Upper lobe of left lung (tissue), 6 donors: ENCODE measurements at regions not wholly inside any gene's neighbourhood (a gene's known extent, or its start where the extent isn't known, plus 50 kb on each side); places are given as distances from the start of the nearest gene placed in this dataset.

Experiments used
- ATAC-seq, 2 donors: fragments of 200-7000 bp; cut with Tn5 transposase; one replicate each; pipeline ENCODE4 v1.9.1; 2022; ENCODE audit warnings: mild to moderate bottlenecking in 2 of 2, moderate library complexity in 2 of 2; ENCODE audit not compliant: low FRiP score in 2 of 2
- DNase-seq, 2 donors: peaks; one replicate each; pipeline ENCODE4 v3.0.0-alpha.2; 2019 to 2020
- H3K27ac ChIP-seq, 4 donors: fragments of 200-600 bp; sonication (generic); one replicate each; pipeline ENCODE4 v1.5.1; 2016 to 2019
- H3K27me3 ChIP-seq, 4 donors: fragments of 200-600 bp; sonication (generic); one replicate each; pipeline ENCODE4 v1.5.1; 2017 to 2019
- H3K36me3 ChIP-seq, 4 donors: fragments of 200-600 bp; sonication (generic); one replicate each; pipeline ENCODE4 v1.5.1; 2016 to 2019
- H3K4me1 ChIP-seq, 4 donors: fragments of 200-600 bp; sonication (generic); one replicate each; pipeline ENCODE4 v1.5.1; 2018 to 2019
- H3K4me3 ChIP-seq, 4 donors: fragments of 200-600 bp; sonication (generic); one replicate each; pipeline ENCODE4 v1.5.1; 2017 to 2019; ENCODE audit warnings: mild to moderate bottlenecking in 2 of 4, moderate library complexity in 1 of 4
- H3K9me3 ChIP-seq, 4 donors: fragments of 200-600 bp; sonication (generic); one replicate each; pipeline ENCODE4 v1.5.1; 2018 to 2019
- CTCF ChIP-seq, 6 experiments: fragments of 450-650 bp in 4 of 6; fragments of 200-600 bp in 2 of 6; sonication (generic) in 2 of 6; IDR thresholded peaks; one replicate each; pipeline ENCODE4 v1.5.1; 2016 to 2019; ENCODE audit warnings: antibody characterized with exemption in 6 of 6
- EP300 ChIP-seq, 4 donors: sonication (generic); formaldehyde crosslinking; IDR thresholded peaks; one replicate each; pipeline ENCODE4 v1.5.1; 2017; ENCODE audit warnings: antibody characterized with exemption in 4 of 4, control low read depth in 2 of 4
- POLR2A ChIP-seq, 4 donors: fragments of 450-650 bp; IDR thresholded peaks; one replicate each; pipeline ENCODE4 v1.5.1; 2016 to 2017; ENCODE audit warnings: antibody characterized with exemption in 4 of 4, mild to moderate bottlenecking in 2 of 4
- POLR2AphosphoS5 ChIP-seq, 2 donors: sonication (generic); formaldehyde crosslinking; IDR thresholded peaks; one replicate each; pipeline ENCODE4 v1.5.1; 2017; ENCODE audit warnings: antibody characterized with exemption in 2 of 2
- WGBS, 2 donors: methylation state at CpG; one replicate each; pipeline ENCODE4 v1.1.5; 2017 to 2018; 5-methylcytosine and 5-hydroxymethylcytosine counted together
- donor health status: DM: no; HTN: no; CAD: no; lungs with moderate emphysema.
- donor health status: DM: no; HTN: yes; CAD: no; lungs with severe emphysema.

- no peak for ATAC-seq
- H3K9me3 ChIP-seq = no peaks in the 10 kb centered on the region
- no peak for DNase-seq
- H3K36me3 ChIP-seq = no peaks in the 10 kb centered on the region
- no peak overlapping the region for H3K4me3 ChIP-seq
- no peaks in the 10 kb centered on the region for H3K27me3 ChIP-seq
- TF ChIP-seq EP300 (IDR thresholded peaks at IDR 0.05) (no peak), POLR2A (IDR thresholded peaks at IDR 0.05) (no peak), POLR2AphosphoS5 (IDR thresholded peaks at IDR 0.05) (no peak), CTCF (IDR thresholded peaks at IDR 0.05) (no peak)
- no peak overlapping the region for H3K27ac ChIP-seq
- H3K4me1 ChIP-seq = peaks cover under 1 to 5% (median under 1%) of the 10 kb centered on the region in 4 donors
- 76 to 85% methylated on average over 7 of the region's 7 CpGs for WGBS, 2 donors
Observed at GRCh38 chr16:85345129-85345639, 232.9 kb upstream of the CIBAR2 start.

- 93 to 94% methylated on average over 12 of the region's 12 CpGs for WGBS, 2 donors
- H3K36me3 ChIP-seq = no peaks in the 10 kb centered on the region
- ATAC-seq (no peak), DNase-seq (no peak)
- H3K4me3 ChIP-seq = no peak overlapping the region
- H3K27ac ChIP-seq = no peak overlapping the region
- no peaks in the 10 kb centered on the region for H3K9me3 ChIP-seq
- H3K27me3 ChIP-seq = no peaks in the 10 kb centered on the region
- peaks cover 12 to 15% (median 13%) of the 10 kb centered on the region in 4 donors for H3K4me1 ChIP-seq
- TF ChIP-seq EP300 (IDR thresholded peaks at IDR 0.05) (no peak), POLR2A (IDR thresholded peaks at IDR 0.05) (no peak), CTCF (IDR thresholded peaks at IDR 0.05) (no peak), POLR2AphosphoS5 (IDR thresholded peaks at IDR 0.05) (no peak)
Observed at GRCh38 chr16:85346404-85347212, 234.3 kb upstream of the CIBAR2 start.

GRCh38 chr16:85347213-85347591 lies 234.9 kb upstream of the CIBAR2 start:
- TF ChIP-seq EP300 (IDR thresholded peaks at IDR 0.05) = no peak
- no peak for TF ChIP-seq POLR2A (IDR thresholded peaks at IDR 0.05)
- TF ChIP-seq POLR2AphosphoS5 (IDR thresholded peaks at IDR 0.05) = no peak
- peak; percentile 14 to 63 (median 48) for TF ChIP-seq CTCF (IDR thresholded peaks at IDR 0.05)
- DNase-seq = peak in 1 of 2 donors; percentile 64
- Histone ChIP-seq H3K27ac (no peak overlapping the region), H3K36me3 (no peaks in the 10 kb centered on the region), H3K4me1 (peaks cover 12 to 16% (median 14%) of the 10 kb centered on the region in 4 donors), H3K4me3 (no peak overlapping the region), H3K9me3 (no peaks in the 10 kb centered on the region), H3K27me3 (no peaks in the 10 kb centered on the region)
- ATAC-seq = peak; percentile 15 to 28
- 76 to 81% methylated on average over 4 to 7 of the region's 11 CpGs for WGBS, 2 donors

GRCh38 chr16:85348065-85348840 lies 236.0 kb upstream of the CIBAR2 start:
- TF ChIP-seq POLR2AphosphoS5 (IDR thresholded peaks at IDR 0.05) (no peak), POLR2A (IDR thresholded peaks at IDR 0.05) (no peak), CTCF (IDR thresholded peaks at IDR 0.05) (no peak)
- no peak for DNase-seq
- no peaks in the 10 kb centered on the region for H3K36me3 ChIP-seq
- H3K27me3 ChIP-seq = no peaks in the 10 kb centered on the region
- 91 to 96% methylated on average over 11 to 12 of the region's 12 CpGs for WGBS, 2 donors
- no peak for ATAC-seq
- no peak overlapping the region for H3K27ac ChIP-seq
- peaks cover 12 to 17% (median 14%) of the 10 kb centered on the region in 4 donors for H3K4me1 ChIP-seq
- H3K4me3 ChIP-seq = no peak overlapping the region
- H3K9me3 ChIP-seq = no peaks in the 10 kb centered on the region
